GM12872 (cell line): ENCODE measurements at regions not wholly inside any gene's neighbourhood (a gene's known extent, or its start where the extent isn't known, plus 50 kb on each side); places are given as distances from the start of the nearest gene placed in this dataset.

Experiments used
- TF ChIP-seq, protein P1 (sequence below): IDR thresholded peaks from 3 replicates; pipeline ENCODE4 v1.5.1; 2011; ENCODE audit warnings: low read depth, mild to moderate bottlenecking, low read length, moderate library complexity; ENCODE audit not compliant: insufficient read depth

DNA sequence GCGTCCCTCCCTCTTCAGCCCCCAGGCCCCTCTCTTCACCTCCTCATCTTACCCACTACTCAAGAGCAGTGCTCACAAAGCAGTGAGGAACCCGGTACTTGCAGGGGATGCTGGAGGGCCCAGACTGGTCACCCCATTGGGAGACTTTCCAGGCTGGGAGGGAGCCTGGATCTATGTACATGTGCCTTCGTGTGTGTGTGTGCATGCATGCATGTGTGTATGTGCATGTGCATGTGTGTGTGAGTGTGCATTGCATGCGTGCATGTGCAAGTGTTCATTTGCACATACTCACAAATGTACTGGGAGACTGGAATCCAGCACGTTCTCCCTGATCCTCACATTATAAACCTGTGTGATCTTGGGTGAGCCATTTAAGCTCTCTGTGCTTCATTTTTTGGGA, 696.0 kb upstream of the EEF2KMT start:
- TF ChIP-seq, protein P1, sequence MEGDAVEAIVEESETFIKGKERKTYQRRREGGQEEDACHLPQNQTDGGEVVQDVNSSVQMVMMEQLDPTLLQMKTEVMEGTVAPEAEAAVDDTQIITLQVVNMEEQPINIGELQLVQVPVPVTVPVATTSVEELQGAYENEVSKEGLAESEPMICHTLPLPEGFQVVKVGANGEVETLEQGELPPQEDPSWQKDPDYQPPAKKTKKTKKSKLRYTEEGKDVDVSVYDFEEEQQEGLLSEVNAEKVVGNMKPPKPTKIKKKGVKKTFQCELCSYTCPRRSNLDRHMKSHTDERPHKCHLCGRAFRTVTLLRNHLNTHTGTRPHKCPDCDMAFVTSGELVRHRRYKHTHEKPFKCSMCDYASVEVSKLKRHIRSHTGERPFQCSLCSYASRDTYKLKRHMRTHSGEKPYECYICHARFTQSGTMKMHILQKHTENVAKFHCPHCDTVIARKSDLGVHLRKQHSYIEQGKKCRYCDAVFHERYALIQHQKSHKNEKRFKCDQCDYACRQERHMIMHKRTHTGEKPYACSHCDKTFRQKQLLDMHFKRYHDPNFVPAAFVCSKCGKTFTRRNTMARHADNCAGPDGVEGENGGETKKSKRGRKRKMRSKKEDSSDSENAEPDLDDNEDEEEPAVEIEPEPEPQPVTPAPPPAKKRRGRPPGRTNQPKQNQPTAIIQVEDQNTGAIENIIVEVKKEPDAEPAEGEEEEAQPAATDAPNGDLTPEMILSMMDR: no peak

DNA sequence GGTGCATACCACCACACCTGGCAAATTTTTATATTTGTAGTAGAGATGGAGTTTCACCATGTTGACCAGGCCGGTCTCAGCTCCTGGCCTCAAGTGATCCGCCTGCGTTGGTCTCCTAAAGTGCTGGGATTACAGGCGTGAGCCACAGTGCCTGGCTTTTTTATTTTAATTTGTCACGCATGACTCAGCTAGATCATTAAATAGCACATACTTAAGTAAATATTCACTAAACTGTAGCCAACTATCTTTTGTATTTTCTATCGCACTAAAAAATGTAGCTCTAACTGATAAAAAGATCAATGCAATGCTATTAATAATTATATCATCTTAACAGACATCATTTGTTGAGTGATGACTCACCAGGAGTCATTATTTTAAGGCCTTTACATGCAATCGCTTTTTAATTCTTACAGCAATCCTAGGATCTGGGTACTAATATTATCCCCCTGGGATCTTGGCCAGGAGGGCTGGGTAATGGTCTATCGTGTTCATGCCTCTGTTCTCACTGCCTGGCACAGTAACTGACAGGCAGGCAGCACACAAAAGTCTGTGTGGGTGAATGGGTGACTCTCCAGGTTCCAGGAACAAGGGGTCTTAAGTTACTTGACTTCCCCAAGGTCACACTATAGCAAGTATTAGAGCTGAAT, 693.5 kb upstream of the EEF2KMT start:
- TF ChIP-seq, protein P1: no peak

DNA sequence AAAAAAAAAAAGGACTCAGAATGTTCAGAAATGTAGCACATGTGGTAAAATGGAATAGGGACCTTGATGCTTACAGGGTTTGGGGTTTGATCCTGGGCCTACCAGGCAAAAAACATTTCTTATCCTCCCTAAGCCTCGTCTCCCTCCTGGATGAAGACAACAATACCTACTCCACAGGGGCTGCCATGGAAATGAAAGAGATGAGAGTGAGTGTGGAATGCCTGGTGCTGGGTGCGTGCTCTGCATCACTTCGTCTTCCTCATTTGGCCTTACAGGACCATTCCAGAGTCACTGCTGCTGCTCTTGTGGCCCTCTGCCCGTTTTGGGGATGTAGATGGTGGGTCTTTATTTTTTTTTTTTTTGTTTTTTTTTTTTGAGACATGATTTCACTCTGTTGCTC, 692.9 kb upstream of the EEF2KMT start:
- TF ChIP-seq, protein P1: no peak

DNA sequence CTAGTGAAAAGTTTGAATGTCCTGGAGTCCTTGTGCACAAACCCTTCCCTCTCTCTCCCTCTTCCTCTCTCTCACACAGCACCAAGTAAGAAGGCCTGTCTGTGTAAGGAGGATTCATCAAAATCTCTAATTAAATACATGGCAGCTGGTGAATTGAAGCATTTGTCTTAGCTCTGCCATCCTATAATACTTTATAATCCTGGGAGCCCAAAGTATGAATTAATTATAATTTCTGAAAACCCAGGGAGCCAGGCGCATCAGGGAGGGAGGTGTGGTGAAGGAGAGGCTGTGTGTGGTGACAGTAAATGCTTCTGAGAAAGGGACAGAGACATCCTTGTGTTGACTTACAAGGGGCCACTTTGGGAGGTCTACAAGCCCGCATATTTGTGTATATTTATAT, 691.4 kb upstream of the EEF2KMT start:
- TF ChIP-seq, protein P1: no peak

DNA sequence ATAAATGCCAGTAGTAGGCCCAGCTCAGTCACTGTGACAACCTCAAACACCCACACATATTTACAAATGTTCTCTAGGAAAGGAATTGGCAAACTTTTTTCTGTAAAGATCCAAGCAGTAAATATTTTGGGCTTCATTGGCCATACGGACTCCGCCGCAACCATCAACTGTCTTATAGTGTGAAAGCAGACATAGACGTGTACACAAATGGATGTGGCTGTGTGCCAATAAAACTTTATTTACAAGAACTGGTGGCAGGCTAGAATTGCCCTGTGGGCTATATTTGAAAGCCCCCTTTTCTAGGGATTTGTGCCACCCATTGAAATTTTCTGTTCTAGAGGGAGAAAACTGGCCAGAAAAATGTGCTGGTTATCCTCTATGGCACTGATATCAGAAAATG, 683.8 kb upstream of the EEF2KMT start:
- TF ChIP-seq, protein P1: no peak

DNA sequence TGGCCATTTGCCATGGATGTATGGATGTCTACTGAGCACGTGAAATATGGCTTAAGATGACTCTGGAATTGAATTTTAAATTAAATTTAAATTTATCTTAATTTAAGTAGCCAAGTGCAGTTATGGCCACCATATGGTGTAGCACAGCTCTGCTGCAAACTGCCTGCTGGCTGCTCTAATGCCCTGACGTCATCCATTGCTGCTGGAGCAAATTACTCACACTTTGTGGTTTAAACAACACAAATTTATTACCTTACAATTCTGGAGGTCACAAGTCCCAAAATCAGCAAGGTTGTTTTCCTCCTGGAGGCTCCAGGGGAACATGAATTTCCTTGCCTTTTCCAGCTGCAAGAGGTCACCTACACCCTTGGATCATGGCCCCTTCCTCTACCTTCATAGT, 679.3 kb upstream of the EEF2KMT start:
- TF ChIP-seq, protein P1: no peak

DNA sequence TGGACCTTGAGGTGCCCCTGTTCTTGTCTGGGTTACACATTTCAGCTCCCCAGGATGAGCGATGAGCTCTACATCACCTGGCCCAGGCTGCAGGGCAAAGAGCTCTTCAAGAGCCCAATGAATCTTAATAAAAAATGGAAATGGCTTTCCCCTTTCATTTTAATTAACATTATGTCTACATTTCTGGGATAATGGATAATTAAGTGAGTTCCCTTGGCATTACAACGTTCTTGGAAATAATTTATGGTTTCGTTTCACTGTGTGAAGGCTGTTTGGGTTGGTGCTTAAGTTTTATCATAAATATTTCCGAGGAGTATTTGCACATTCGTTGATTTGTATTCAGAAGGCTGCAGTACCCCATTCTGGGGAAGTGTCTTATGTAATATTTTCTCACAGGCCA, 678.3 kb upstream of the EEF2KMT start:
- TF ChIP-seq, protein P1: no peak
